Hepatic stellate cell (primary cell): ENCODE measurements at regions not wholly inside any gene's neighbourhood (a gene's known extent, or its start where the extent isn't known, plus 50 kb on each side); places are given as distances from the start of the nearest gene placed in this dataset.
"Not testable (repeated sequence)": the region's sequence is repeated elsewhere in the genome, so short reads cannot be mapped to it uniquely, and the experiment has no call there.

ENCODE experiments used
- DNase-seq: peaks from one replicate; pipeline ENCODE4 v3.0.0; 2011; ENCODE audit warnings: low spot score

DNA sequence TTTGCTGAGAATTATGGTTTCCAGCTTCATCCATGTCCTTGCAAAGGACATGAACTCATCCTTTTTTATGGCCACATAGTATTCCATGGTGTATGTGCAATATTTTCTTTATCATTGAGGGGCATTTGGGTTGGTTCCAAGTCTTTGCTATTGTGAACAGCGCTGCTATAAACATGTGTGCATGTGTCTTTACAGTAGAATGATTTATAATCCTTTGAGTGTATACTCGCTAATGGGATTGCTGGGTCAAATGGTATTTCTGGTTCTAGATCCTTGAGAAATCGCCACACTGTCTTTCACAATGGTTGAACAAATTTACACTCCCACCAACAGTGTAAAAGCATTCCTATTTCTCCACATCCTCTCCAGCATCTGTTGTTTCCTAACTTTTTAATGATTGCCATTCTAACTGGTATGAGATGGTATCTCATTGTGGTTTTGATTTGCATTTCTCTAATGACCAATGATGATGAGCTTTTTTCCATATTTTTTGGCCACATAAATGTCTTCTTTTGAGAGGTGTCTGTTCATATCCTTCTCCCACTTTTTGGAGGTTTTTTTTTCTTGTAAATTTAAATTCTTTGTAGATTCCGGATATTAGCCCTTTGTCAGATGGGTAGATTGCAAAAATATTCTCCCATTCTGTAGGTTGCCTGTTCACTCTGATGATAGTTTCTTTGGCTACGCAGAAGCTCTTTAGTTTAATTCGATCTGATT lies 180.1 kb downstream of the PLPPR4 start:
- not testable (repeated sequence) for DNase-seq

DNA sequence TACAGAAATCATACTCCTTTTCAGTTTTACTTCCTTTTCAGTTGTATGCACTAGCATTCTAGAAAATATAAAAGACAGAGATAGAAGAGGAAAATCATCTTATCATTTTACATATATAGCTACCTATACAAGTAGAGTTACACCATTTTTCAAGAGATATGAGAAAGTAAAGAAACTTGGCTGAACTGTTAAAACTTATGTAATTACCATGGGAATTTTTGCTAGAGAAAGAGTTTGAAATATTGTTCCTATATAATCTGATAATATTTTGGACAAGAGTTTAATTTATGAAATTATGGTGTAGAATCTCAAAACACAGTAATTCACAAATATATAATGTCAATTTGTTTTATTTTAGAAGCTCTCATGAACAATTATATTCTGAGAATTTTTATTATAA lies 180.8 kb downstream of the PLPPR4 start:
- no peak for DNase-seq

DNA sequence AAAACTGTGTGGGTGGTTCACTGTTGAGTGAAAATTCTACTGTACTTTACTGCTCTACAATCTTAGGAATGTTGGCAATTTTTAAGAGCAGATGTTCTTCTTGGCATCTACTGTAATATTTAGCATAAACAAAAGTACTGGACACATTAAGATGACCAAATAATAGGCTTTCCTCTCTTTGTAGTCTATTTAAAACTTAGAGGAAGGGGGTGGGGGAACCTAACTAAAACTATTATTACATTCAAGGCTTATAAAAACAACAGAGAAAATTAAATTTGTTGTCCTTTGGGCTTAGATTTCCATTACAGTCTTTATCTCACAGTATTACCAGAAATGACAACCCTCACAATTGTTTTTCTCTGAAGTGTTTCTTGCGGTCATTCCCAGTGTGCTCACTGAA lies 181.2 kb downstream of the PLPPR4 start:
- no peak for DNase-seq

GRCh38 chr1:99447721-99448120 lies 183.4 kb downstream of the PLPPR4 start:
- DNase-seq, result no peak

DNA sequence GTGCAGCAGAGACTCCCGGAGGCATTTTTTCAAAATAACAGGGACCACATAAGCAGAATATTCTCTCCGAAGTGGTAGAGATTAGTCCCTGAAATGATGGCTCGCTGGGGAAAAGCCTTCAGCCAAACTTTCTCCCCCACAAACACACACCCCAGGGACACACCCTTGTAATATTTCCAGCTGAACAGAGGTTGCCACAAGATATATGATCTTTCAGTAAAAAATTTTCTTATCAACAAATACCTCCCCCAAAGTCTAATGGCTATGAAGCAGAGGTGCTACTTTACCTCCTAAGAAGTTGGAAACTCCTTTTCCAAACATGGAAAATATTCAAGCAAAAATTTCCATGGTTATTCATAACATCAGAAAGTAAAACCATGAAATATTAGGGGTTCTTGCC lies 190.2 kb upstream of the PALMD start:
- DNase-seq, result no peak

DNA sequence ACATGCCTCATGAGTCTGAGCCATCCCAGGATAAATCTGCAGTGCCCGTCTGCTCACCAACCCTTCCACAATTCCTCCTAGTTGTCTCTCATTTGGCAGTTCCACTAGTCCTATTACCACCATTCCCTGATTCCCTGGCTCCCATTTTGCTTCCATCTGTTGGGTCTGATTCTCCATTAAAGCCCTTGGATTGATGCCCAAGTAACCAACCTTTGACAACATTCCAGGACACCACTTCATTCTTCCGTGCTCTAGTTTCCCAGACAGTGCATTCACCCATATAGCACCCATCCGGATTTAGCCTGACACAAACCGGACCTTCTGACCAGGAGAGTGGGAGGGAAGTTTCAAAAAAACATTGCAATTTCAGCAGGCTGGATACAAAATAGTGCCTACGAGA lies 189.4 kb upstream of the PALMD start:
- peak; percentile 19 for DNase-seq

- DNase-seq, result peak; percentile 27
These were observed 188.3 kb upstream of the PALMD start for GRCh38 chr1:99457381-99458165.

- DNase-seq, result no peak
These were observed 184.4 kb upstream of the PALMD start for GRCh38 chr1:99461499-99461898.

- no peak for DNase-seq
These were observed 181.2 kb upstream of the PALMD start for GRCh38 chr1:99464738-99465137.

DNA sequence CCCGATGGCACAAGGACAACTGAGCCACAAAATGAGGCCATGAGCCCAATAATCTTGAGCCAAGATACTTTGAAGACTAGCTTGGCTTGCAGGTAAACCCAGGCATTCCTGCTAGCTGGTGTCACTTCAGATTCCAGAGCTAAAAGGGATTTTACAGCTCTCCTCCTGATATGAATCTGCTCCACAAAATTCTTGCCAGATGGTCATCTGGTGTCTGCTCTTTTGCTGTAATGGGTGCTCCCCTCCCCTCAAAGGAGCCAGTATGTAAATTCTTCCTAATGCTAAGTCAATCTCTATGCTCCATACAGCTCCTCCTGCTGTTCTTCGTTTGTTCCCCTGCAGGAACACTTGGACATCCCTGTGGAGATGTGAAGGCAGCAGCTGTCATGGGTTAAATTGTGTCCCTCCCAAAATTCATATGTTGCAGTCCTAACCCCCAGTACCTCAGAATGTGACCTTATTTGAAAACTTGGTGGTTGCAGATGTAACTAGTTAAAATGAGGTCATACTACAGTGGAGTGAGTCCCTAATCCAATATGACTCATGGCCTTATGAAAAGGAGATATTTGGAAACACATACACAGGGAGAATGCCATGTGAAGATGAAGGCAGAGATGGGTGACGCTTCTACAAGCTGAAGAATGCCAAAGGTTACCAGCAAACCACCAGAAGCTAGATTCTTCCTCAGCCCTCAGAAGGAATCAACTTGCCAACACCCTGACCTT lies 180.6 kb upstream of the PALMD start:
- DNase-seq, result peak; percentile 14

DNA sequence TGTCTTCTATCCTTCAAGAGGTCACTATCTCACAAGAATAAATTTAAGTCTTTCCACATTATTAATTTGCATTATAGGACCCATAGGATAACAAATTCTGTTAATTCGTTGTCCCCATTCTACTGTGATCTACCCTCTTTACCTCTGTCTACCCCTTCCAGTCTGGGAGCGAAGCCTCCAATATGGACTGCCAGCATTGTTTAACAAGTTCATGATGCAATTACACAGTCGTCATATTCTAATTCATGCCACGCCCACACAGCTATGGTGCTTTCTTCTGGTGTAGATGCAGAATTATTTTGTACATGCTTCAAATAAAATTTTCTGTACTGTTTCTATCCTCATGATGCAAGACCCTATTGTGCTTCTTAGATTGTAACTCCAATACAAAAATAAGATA lies 178.3 kb upstream of the PALMD start:
- DNase-seq, result no peak

DNA sequence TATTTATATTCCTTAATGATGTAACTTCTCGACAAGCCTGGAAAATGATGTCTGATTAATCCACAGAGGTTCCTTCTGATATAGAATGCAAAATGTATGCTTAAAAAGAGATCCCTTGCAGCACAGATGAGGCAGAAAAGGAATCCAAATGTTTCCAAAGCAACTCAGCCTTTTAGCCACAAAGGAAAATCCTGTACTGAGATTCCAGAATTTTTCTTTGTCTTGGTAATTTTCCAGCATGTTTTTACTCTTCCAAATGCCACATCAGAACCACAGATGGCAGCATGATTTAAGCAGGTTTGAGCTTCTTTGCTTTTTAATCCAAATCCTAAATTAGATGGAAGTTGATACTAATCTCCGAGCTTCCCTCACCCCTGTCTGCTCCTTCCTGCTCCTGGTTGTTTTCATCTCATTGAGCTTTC lies 176.4 kb upstream of the PALMD start:
- no peak for DNase-seq

GRCh38 chr1:99472893-99473292 lies 173.0 kb upstream of the PALMD start:
- no peak for DNase-seq

GRCh38 chr1:99474350-99474893 lies 171.5 kb upstream of the PALMD start:
- DNase-seq, result no peak

- DNase-seq, result no peak
These were observed 169.9 kb upstream of the PALMD start for GRCh38 chr1:99476058-99476457.

DNA sequence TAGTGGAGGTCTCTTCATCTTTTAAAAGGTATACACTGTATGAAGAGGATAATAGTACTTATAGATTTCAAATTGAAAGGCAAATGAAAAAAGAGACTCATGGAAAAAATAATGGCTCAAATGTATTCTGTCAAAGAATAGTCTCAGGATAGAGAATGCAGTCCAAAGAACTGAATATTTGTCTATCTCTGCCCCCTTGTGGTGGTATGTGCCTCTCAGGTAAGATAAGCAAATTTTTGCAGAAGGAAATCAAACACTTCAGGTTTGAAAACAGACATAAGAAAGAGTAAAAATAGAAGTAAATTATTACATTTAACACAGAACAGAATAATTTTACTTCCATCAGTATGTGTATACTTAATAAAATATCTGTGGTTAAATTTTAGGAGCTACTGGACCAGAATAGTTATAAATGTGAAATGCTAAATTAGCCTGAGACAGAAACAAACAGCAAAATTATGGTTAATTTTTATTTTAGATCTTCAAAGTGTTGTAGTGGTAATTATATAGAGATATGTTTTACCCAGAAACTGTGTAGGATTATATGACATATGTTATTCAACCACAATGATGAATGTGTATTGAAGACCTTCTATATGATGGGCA lies 164.4 kb upstream of the PALMD start:
- peak; percentile 8 for DNase-seq

GRCh38 chr1:99482286-99482685 lies 163.6 kb upstream of the PALMD start:
- no peak for DNase-seq

GRCh38 chr1:99482750-99483149 lies 163.2 kb upstream of the PALMD start:
- no peak for DNase-seq

DNA sequence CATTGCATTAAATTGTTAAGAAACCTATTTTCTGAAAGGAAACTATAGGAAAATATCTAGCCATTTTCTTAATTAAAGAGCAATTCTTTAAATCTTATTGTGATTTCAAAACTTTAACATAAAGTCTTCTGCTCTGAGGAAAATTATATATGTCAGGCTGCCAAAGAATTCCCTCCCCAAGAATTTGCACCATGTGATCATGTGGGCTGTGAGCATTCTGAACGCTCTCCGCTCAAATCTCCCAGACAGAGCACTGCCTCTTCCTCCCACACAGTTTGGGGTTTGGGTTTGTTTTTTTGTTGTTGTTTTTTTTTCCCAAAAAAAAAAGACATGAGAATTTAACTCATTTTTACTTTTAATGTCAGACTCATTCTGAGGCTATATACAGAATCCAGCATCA lies 155.9 kb upstream of the PALMD start:
- no peak for DNase-seq

DNA sequence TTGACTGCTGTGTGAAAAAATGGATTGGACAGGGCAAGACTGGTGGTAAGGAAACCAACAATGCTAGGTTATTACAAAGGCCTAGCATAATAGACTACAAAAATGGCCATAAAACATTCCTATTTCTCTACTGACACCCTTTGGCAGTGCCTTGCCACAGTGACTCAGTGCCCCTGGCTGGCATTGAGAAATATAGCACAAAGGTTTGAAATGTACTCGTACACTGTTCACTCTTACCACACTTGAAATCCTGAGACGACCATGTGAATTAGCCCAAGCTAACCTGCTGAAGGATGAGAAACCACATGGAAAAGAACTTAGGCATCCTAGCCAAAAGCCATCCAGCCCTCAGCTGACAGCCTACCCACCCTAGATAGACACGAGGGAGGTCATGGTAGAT lies 149.8 kb upstream of the PALMD start:
- no peak for DNase-seq

DNA sequence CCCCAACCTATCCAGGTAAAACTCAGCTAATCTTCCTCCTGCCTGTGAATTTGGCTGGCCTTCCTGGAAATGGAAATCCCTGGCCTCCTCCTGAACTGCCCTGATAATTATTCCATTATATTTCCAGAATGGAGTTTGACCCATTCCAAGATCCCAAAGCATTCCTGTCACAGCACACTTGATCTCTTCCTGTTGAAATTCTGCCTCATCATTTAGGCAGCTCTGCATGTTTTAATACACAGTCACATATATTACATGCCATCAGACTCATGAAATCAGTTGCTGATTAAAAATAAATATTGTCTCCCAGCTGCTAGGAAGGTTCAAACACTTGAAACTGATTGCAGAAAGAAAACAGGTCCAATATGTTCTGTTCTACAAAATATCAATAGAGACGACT lies 148.2 kb upstream of the PALMD start:
- DNase-seq, result peak; percentile 3

DNA sequence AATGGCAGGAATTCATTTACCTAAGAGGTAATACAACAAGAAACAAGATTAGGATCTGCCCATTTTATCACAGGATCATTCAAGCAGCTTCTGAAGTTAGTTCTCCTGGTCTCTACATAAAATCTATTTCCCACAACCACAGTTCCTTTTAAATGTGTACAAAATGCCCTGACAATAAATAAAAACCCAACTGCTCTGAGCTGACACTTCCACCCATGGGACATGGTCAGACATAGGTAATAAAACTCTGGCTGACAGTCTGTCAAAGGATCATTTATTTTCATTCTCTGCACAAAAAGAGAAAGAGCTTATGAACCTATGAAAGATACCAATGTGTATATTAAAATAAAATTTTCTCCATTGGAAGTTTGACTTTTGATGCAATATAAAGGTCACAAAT lies 145.4 kb upstream of the PALMD start:
- DNase-seq, result no peak
